IMR-90 (cell line): ENCODE measurements at regions not wholly inside any gene's neighbourhood (a gene's known extent, or its start where the extent isn't known, plus 50 kb on each side); places are given as distances from the start of the nearest gene placed in this dataset.

ENCODE experiments used
- BHLHE40 ChIP-seq: fragments of 150-350 bp; IDR thresholded peaks from 2 replicates; pipeline ENCODE4 v1.6.1; 2016; ENCODE audit warnings: mild to moderate bottlenecking, low read depth, low read length
- CTCF ChIP-seq: conservative IDR thresholded peaks from 2 replicates; pipeline ENCODE4 v1.5.1; 2012; ENCODE audit warnings: mild to moderate bottlenecking, low read depth, low read length, improper control_type of control experiment
- RFX5 ChIP-seq: IDR thresholded peaks from 2 replicates; pipeline ENCODE4 v1.8.0; 2012; ENCODE audit warnings: low read depth, mild to moderate bottlenecking, low read length, moderate library complexity
- USF2 ChIP-seq: fragments of 150-350 bp; IDR thresholded peaks from 2 replicates; pipeline ENCODE4 v1.6.1; 2017; ENCODE audit warnings: mild to moderate bottlenecking, antibody characterized with exemption, low read length, low read depth

- TF ChIP-seq USF2 (no peak), CTCF (no peak), RFX5 (no peak), BHLHE40 (no peak)
Measured at GRCh38 chr2:5954509-5954908, 262.3 kb downstream of the SOX11 start.
